ENCODE measurements at regions not wholly inside any gene's neighbourhood (a gene's known extent, or its start where the extent isn't known, plus 50 kb on each side); places are given as distances from the start of the nearest gene placed in this dataset.

GRCh38 chr4:13162886-13163285 is 321.3 kb downstream of the RAB28 start:
- TF ChIP-seq, protein P1, sequence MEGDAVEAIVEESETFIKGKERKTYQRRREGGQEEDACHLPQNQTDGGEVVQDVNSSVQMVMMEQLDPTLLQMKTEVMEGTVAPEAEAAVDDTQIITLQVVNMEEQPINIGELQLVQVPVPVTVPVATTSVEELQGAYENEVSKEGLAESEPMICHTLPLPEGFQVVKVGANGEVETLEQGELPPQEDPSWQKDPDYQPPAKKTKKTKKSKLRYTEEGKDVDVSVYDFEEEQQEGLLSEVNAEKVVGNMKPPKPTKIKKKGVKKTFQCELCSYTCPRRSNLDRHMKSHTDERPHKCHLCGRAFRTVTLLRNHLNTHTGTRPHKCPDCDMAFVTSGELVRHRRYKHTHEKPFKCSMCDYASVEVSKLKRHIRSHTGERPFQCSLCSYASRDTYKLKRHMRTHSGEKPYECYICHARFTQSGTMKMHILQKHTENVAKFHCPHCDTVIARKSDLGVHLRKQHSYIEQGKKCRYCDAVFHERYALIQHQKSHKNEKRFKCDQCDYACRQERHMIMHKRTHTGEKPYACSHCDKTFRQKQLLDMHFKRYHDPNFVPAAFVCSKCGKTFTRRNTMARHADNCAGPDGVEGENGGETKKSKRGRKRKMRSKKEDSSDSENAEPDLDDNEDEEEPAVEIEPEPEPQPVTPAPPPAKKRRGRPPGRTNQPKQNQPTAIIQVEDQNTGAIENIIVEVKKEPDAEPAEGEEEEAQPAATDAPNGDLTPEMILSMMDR (IDR thresholded peaks at IDR 0.05; ENCODE audit: low read length) = no peak
- TF ChIP-seq EZH2 (optimal IDR thresholded peaks at IDR 0.05; ENCODE audit: low read depth, low read length) = no peak
